ENCODE measurements at regions not wholly inside any gene's neighbourhood (a gene's known extent, or its start where the extent isn't known, plus 50 kb on each side); places are given as distances from the start of the nearest gene placed in this dataset.

GRCh38 chrX:65045001-65045400 lies 68.8 kb upstream of the ZC4H2 start:
- TF ChIP-seq POLR2AphosphoS5 (IDR thresholded peaks at IDR 0.05; ENCODE audit: borderline replicate concordance, low read depth, low read length) (no peak), EZH2 (IDR thresholded peaks at IDR 0.05) (no peak)

Data from SK-N-MC (cell line).